COR-L47 (cell line): ENCODE measurements at regions not wholly inside any gene's neighbourhood (a gene's known extent, or its start where the extent isn't known, plus 50 kb on each side); places are given as distances from the start of the nearest gene placed in this dataset.
A peak's percentile ranks its signal among the peaks of the same experiment; 100 is the strongest.

Experiments used
- DNase-seq: peaks from one replicate; lab custom pipeline; 2025; lab: John Stamatoyannopoulos, UW

DNA sequence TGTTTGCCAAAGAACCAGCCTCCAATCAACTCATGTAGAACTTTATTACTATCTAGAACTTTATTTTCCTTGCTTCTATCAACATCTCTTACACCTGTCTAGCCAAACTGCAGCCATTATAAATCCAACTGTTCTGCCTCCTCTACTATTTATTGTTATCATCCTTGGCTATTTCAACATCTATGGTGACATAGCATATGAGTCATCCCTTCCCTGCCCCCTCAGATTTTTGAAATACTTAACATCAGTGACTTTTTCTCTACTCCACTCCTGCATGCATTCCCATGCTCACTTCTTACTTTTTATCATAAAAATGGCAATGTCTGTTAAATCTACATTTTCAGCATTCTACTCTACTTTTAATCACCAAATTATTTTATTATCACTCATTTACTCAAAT lies 544.9 kb upstream of the NEGR1 start:
- DNase-seq, result no peak

DNA sequence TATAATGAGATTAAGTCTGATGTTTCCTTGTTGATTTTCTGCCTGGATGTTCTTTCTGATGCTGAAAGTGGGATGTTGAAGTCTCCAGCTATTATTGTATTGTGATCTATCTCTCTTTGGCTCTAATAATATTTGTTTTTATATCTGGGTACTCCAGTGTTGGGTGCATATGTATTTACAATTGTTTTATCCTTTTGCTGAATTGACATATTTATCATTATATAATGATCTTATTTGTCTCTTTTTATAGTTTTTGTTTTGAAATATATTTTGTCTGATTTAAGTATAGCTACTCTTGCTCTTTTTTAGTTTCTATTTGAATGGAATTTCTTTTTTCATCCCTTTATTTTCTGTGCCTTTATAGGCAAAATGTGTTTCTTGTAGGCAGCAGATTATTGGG lies 522.2 kb upstream of the NEGR1 start:
- DNase-seq, result no peak

DNA sequence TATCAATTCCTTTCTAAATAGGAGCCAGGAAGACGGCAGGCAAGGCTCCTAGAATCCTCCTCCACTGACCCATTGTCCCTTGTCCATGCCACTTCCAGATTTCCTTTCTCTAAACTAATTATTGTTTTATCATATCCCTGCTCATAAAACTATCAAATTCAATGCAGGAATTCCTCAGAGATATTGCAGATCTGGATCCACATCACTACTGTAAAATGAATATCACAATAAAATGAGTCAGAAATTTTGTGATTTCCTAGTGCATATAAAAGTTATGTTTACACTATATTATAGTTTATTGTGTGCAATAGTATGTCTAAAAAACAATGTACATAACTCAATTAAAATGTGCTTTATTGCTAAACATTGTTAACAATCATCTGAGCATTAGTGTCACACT lies 498.7 kb upstream of the NEGR1 start:
- DNase-seq, result no peak

- DNase-seq, result no peak
These were observed 497.9 kb upstream of the NEGR1 start for GRCh38 chr1:72780212-72780611.

- no peak for DNase-seq
These were observed 495.6 kb upstream of the NEGR1 start for GRCh38 chr1:72777918-72778317.

DNA sequence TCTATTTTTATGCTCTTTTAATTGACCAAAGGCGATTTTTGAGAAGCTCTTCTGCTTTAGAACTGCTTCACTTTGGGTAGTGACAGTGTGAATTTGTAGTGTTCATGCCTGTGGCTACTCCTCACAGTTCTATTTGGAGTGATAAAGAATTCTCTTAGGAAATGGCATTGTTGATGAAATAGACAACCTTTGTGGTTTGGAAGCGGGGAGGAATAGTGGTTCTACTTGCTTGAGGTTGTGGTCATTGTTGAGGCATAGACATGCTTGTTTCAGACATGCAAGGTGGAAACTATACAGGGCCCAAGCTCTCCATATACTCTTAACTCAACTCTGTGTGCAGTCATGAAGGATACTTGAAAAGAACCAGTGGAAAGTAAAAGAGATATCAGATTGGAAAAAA lies 481.1 kb upstream of the NEGR1 start:
- no peak for DNase-seq

GRCh38 chr1:72759486-72759885 lies 477.1 kb upstream of the NEGR1 start:
- DNase-seq, result no peak

DNA sequence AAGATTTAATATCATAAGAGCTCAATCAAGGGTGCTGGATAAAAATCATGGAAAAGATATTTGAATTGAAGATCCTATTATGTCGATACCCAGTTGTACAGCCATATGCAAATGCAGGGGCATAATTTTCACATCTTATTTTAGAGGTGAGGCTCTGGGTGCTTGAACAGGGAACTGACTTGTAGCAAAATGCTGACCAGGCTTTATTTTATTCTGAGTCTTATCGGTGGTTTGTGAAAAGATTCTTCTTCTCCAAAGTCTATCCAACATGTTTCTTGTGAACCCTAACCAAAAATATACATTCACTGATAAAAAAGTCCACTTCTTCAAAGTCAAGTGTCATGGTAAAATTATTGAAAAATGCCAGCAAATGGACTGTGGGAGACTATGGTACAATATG lies 475.5 kb upstream of the NEGR1 start:
- DNase-seq, result no peak

DNA sequence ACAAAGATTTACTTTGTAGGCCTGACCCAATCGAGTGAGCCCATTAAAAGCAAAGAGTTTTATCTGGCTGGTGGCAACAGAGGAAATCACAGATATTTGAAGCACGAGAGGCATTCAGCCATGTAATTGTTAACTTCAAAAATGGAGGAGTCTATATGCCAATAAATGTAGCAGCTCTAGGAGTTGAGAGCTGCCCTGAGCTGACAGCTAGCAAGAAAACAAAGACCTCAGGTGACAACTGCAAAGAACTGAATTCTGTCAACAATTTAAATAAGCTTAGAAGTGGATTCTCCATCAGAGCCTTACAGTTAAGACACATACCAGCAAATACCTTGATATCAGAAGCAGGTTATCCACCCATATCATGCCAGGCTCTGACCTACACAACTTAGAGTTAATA lies 463.1 kb upstream of the NEGR1 start:
- no peak for DNase-seq

- DNase-seq, result no peak
These were observed 452.1 kb upstream of the NEGR1 start for GRCh38 chr1:72734415-72734814.

DNA sequence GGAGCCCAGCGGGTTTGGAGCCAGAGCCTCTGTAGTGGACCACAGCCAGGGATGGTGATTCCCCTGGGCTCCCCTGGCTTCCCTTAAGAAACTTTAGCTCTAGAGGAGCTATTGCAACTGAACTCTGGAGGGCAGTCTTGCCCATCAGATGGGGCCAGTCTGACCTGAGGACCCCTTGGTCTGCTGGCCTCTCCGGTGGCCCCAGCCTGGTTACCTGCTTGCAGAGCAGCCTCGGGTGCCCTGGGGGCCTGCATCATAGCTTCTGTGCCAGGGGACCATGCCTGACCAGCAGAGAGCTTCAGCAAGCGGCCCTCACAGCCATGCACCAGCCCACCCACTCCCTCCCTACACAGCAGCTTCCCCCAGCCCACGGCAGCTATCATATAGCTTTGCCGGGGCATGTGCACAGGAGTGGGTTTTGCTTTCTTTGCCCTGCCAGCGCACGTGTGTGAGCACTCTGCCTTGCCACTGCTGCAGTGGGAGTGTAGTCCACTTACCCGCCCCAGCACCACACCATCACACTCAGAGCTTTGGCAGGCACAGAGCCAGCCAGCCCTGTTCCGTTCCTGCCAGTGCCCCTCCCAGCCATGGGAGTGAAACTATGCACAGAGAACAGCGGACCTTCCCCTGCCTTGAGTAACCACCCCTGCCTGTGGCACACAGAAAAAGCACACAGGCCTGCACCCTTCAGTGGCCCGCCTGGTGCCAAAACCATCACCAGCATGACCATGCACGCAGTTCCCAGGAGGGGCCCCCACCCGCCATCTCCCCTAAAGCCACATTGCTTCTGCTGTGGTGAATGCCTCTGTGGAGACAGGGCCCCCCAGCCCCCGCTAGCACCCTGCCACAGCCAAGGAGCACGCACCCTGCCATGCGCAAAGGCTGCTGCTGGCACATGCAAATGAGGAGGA lies 442.9 kb upstream of the NEGR1 start:
- no peak for DNase-seq

DNA sequence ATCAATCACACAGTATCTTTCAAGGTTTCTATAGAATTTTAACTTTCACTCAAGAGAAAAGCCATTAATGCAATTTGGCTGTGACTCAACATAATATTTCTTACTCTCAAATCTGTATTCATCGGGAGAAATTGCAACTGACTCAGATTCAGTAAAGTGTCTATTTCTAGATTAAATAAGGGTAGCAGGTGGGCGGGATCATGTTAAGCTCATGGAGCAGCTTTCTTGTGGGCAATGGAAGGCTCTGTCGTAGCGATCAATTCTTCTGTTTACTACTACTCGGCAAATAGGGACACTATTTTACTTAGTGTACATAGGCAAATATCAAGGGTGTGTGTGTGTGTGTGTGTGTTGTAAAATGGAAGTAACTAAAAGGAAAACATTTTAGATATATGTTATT lies 423.6 kb upstream of the NEGR1 start:
- DNase-seq, result no peak

- DNase-seq, result no peak
These were observed 422.6 kb upstream of the NEGR1 start for GRCh38 chr1:72704841-72705477.

DNA sequence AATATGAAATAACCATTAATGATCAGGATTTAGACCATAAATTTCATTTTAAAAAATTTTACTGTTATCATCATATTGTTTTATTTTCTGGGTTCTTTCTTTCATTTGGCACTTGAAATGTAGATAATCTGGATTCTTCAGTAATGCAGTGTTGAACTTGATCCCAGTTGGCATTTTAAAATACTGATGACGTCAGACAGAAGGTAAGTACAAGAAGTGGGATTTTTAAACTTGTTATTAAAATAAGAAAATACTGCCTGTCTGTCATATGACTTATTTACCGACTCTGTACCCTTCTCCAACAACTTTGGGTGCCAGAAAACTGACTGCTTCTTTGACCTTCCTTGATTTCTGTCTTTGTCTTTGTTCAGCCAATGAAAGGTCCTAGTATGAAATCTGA lies 415.1 kb upstream of the NEGR1 start:
- no peak for DNase-seq

DNA sequence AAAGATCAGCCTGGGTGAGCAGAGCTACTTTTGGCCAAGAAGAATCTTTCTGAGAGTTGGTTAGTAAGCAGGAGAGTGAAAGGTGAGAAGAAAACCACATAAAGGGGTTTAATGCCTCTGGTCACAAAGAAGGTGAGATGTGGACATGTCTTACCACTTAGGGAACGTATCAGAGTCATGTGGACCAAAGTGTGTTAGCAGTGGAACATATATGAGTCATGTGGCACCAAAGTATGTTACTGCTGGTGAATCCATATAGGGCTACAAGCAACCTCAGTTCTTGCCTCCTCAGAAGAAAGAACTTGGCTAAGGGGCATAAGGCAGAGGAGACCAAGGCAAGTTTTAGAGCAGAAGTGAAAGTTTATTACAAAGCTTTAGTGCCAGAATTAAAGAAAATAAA lies 411.6 kb upstream of the NEGR1 start:
- DNase-seq, result no peak

DNA sequence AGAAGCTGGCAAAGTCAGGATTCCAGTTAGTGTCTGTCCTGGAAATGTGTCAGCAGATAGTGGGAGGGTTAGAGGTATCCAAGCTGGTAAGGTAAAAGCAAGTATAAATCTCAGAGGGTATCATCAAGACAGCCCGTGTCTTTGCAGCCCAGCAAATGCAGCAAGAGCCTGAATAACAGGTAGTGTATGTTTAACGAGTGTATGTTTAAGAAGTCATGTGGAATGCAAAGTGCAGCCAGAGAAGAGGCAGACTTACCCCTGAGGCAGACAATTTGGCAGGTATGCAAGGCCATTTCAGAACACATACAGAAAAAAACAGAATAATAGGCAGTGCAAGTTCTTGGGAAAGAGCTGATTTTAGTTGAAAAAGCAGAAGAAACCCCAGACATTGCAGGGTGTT lies 411.0 kb upstream of the NEGR1 start:
- no peak for DNase-seq

DNA sequence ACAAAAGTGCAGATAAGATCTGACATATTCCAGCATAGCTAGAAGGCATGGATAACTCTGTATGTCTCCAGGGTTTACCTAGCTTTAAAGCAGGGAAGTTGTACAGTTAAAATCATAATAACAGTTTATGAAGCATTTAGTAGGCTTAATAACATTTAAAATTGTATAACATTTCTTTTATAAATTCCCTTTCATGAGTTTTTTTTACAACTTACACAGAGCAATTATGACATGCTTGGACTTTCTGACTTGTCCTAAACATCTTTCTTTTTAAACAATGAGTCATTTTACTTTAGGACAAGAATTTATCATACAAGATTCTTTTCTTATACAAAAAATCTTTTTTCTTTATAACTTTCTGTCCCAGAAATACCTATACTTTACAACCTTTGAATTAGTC lies 408.5 kb upstream of the NEGR1 start:
- no peak for DNase-seq

DNA sequence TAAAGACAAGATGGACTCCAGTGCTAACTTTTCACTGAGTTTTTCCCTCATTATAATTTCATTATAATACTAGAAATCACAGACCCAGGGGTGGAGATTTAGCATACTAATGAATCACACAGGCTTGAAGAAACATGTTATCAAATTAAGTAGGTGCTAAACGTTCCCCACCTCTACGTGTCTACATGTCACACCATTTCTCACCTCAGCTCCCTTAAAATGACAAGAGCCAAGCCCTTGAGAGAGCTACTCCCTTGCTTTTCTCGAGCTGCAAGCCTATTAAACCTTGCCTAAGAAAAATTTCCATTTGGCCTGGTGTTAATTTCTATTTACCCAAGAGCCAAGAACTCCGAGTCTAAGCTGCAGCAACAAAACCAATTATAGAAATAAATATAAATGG lies 396.3 kb upstream of the NEGR1 start:
- no peak for DNase-seq

GRCh38 chr1:72670902-72671301 lies 388.6 kb upstream of the NEGR1 start:
- DNase-seq, result peak; percentile 59

GRCh38 chr1:72662918-72663317 lies 380.6 kb upstream of the NEGR1 start:
- no peak for DNase-seq

DNA sequence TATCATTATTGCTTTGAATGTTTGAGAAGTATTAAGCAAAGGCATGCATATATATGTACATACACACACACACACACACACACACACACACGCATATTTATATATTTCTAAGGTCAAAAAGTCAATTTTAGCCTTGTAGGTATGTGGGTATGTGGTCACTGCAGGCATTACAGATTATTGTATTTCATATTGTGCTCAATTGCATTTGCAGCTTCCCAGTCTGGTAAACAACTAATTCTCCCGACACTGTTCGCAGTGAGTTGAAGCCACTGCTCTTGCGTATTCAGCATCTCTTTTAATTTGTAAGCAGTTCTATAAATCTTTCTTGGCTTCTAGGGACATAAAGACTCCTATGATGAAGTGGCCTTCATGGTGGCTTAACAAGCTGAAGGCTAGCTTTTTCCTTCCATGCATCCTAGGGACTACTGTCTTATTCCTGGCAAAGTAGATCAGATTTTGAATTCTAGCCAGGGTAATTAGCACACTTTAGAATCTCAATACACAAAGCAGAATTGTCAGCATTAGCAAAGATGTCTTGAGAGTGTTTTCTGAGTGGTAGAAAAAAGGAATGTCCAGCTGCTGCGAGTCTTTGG lies 368.6 kb upstream of the NEGR1 start:
- no peak for DNase-seq

DNA sequence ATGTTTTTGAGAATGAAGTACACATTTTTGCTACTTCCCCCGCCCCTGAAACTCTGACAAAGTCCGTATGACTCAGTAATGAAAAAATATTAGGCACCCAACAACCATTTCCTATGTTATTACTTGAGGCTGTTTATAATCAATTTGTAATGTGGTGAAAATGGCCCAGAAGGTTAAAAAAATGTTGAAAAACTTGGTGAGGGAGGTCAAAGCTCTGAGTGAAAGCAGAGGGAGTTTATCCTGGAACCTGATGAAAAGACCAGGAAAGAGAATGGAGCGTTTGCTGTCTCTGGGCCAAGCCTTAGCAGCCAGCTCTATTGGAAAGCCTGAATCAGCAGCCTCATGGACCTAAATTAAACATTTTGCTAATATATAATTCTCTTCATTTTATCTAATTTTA lies 367.7 kb upstream of the NEGR1 start:
- no peak for DNase-seq

DNA sequence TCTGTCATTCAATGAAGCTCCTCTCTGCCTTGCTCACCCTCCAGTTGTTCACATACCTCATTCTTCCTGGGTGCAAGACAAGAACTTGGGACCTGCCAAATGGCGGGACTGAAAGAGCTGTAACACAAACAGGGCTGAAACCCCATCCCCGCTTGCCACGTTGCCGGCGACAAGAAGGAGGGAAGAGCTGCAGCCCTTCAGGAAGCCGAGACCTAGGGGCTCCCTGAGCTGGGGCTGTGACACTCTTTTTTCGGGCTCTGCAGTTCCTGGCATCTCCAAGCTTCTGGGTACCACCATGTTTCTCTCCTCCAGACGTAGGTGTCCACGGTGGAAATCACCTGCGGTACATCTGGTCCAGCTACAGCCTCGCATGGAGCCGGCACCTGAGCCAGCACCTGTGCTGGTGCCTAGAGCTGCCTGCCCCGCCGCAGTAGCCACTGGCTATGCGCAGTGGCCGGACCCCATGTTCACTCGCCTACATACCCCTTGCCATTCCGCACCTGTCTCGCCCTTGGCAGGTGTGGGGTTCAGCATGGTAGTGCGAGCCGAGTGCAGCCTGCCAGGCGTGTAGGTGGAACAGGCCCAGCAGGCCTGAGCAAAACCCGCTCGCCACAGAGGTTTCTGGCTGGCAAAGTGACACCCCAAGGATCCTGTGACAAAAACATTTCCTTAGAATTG lies 367.0 kb upstream of the NEGR1 start:
- no peak for DNase-seq
